Keratinocyte (primary cell): ENCODE measurements at regions not wholly inside any gene's neighbourhood (a gene's known extent, or its start where the extent isn't known, plus 50 kb on each side); places are given as distances from the start of the nearest gene placed in this dataset.

ENCODE experiments used
- CTCF ChIP-seq, 3 experiments: IDR thresholded peaks in 1 of 3; conservative IDR thresholded peaks in 1 of 3; optimal IDR thresholded peaks in 1 of 3; 2 replicates in 2 of 3; 3 replicates in 1 of 3; pipeline versions ENCODE3 to v1.5.1; 2011; ENCODE audit warnings: low read length in 3 of 3, mild to moderate bottlenecking in 3 of 3, moderate library complexity in 2 of 3, control low read depth in 1 of 3, inconsistent platforms in 1 of 3; ENCODE audit not compliant: insufficient read depth in 2 of 3; ENCODE audit errors: extremely low read depth in 1 of 3
- EZH2 ChIP-seq: IDR thresholded peaks from one replicate; pipeline ENCODE4 v1.6.1; 2012; ENCODE audit warnings: inconsistent platforms, mild to moderate bottlenecking, low read length, moderate library complexity

GRCh38 chr13:62659365-62659764, 1243.7 kb upstream of the PCDH20 start:
- TF ChIP-seq CTCF (optimal IDR thresholded peaks at IDR 0.05 in 1 of 3, IDR thresholded peaks at IDR 0.05 in 1 of 3, conservative IDR thresholded peaks at IDR 0.05 in 1 of 3; ENCODE audit: extremely low read depth in 1 of 3, insufficient read depth in 2 of 3, low read length in 3 of 3) (no peak), EZH2 (no peak)
